PC-3 (cell line): ENCODE measurements at regions not wholly inside any gene's neighbourhood (a gene's known extent, or its start where the extent isn't known, plus 50 kb on each side); places are given as distances from the start of the nearest gene placed in this dataset.

ENCODE experiments used
- ATAC-seq: fragments of 200-7000 bp; cut with Tn5 transposase; 2 replicates; pipeline ENCODE4 v1.9.1; 2020; ENCODE audit warnings: mild to moderate bottlenecking, moderate library complexity
- BruUV-seq: library from RNA; stranded (reverse); fragments of 400-500 nt; replicated peaks from 2 replicates; lab custom pipeline; 2021; lab: Mats Ljungman, UMichigan
- CTCF ChIA-PET: fragments of 300-600 bp; sonication (Branson Sonifier 250); formaldehyde crosslinking; loops from one replicate; lab custom pipeline; 2022; ENCODE audit warnings: antibody characterized with exemption; lab: Charles Lee
- POLR2A ChIA-PET: fragments of 300-600 bp; sonication (Branson Sonifier 250); formaldehyde crosslinking; loops from one replicate; lab custom pipeline; 2022; ENCODE audit warnings: antibody characterized with exemption; ENCODE audit not compliant: unreplicated experiment; lab: Charles Lee
- DNase-seq: peaks from one replicate; pipeline ENCODE4 v3.0.0-alpha.2; 2015
- H2AFZ ChIP-seq: fragments of 300-600 bp; sonication (generic); 2 replicates; pipeline ENCODE4 v1.6.0; 2016; ENCODE audit warnings: antibody characterized with exemption, low read length
- H3F3A ChIP-seq: fragments of 300-600 bp; sonication (generic); one replicate; pipeline ENCODE4 v1.6.0; 2017; ENCODE audit warnings: antibody characterized with exemption, low read length, control low read depth, mild to moderate bottlenecking; ENCODE audit not compliant: unreplicated experiment
- H3K27ac ChIP-seq: fragments of 300-600 bp; sonication (generic); 2 replicates; pipeline ENCODE4 v1.5.1; 2016; ENCODE audit warnings: mild to moderate bottlenecking, low read length
- H3K27me3 ChIP-seq: fragments of 300-600 bp; sonication (generic); 2 replicates; pipeline ENCODE4 v1.6.1; 2016; ENCODE audit warnings: low read length, mixed read lengths
- H3K36me3 ChIP-seq: fragments of 300-600 bp; sonication (generic); 2 replicates; pipeline ENCODE4 v1.6.1; 2016; ENCODE audit warnings: low read depth, mixed run types, low read length, mixed read lengths
- H3K4me1 ChIP-seq: fragments of 300-600 bp; sonication (generic); 2 replicates; pipeline ENCODE4 v1.5.1; 2016; ENCODE audit warnings: low read length; ENCODE audit not compliant: insufficient read depth
- H3K4me2 ChIP-seq: fragments of 300-600 bp; sonication (generic); 2 replicates; pipeline ENCODE4 v1.6.0; 2016; ENCODE audit warnings: low read length
- H3K4me3 ChIP-seq: fragments of 300-600 bp; sonication (generic); 2 replicates; pipeline ENCODE4 v1.5.1; 2016; ENCODE audit warnings: mild to moderate bottlenecking, low read length, mixed read lengths
- H3K79me2 ChIP-seq: fragments of 300-600 bp; sonication (generic); 2 replicates; pipeline ENCODE4 v1.6.1; 2017; ENCODE audit warnings: low read length, mixed read lengths
- H3K9ac ChIP-seq: fragments of 300-600 bp; sonication (generic); 2 replicates; pipeline ENCODE4 v1.6.0; 2016; ENCODE audit warnings: mild to moderate bottlenecking, low read length
- H3K9me2 ChIP-seq: fragments of 300-600 bp; sonication (generic); replicated peaks from 2 replicates; pipeline ENCODE4 v1.6.1; 2016; ENCODE audit warnings: mixed run types, low read length, mixed read lengths
- H3K9me3 ChIP-seq: fragments of 300-600 bp; sonication (generic); 2 replicates; pipeline ENCODE4 v1.6.1; 2016; ENCODE audit warnings: low read length, mixed read lengths
- H4K20me1 ChIP-seq: fragments of 300-600 bp; sonication (generic); 2 replicates; pipeline ENCODE4 v1.6.1; 2016; ENCODE audit warnings: low read length, mixed read lengths
- EZH2 ChIP-seq: fragments of 300-600 bp; sonication (generic); IDR thresholded peaks from one replicate; pipeline ENCODE4 v1.6.1; 2017; ENCODE audit warnings: antibody characterized with exemption, mild to moderate bottlenecking, low read length; ENCODE audit not compliant: unreplicated experiment
- EZH2phosphoT487 ChIP-seq: fragments of 300-600 bp; sonication (generic); IDR thresholded peaks from 2 replicates; pipeline ENCODE4 v1.6.1; 2018; ENCODE audit warnings: mild to moderate bottlenecking, antibody characterized with exemption, low read length, borderline replicate concordance
- intact Hi-C: fragments of 100-400 bp; cut with micrococcal nuclease; formaldehyde crosslinking; loops from 2 replicates; pipeline ENCODE4 v1.9.0; 2023
- TF ChIP-seq, protein P1 (sequence below): fragments of 300-600 bp; sonication (generic); conservative IDR thresholded peaks from 2 replicates; pipeline ENCODE4 v1.5.1; 2017; ENCODE audit warnings: antibody characterized with exemption, low read depth, mild to moderate bottlenecking, low read length

DNA sequence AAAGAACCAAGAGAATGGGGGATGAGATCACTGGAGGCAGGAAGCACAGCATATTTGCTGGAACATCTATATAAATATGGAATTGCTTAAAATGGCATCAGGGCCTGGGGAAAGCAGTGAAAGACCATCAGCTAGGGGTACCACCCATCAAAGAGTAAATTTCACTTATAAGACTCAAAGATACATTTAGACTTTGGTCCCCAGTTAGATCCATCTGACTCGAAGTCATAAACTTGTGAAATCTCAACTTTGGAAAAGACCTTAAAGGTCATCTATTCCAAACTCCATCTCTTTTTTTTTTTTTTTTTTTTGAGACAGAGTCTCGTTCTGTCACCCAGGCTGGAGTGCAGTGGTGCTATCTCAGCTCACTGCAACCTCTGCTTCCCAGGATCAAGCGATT lies 109.8 kb downstream of the UNC5CL start:
- ATAC-seq (no peak), DNase-seq (no peak)
- TF ChIP-seq, protein P1, sequence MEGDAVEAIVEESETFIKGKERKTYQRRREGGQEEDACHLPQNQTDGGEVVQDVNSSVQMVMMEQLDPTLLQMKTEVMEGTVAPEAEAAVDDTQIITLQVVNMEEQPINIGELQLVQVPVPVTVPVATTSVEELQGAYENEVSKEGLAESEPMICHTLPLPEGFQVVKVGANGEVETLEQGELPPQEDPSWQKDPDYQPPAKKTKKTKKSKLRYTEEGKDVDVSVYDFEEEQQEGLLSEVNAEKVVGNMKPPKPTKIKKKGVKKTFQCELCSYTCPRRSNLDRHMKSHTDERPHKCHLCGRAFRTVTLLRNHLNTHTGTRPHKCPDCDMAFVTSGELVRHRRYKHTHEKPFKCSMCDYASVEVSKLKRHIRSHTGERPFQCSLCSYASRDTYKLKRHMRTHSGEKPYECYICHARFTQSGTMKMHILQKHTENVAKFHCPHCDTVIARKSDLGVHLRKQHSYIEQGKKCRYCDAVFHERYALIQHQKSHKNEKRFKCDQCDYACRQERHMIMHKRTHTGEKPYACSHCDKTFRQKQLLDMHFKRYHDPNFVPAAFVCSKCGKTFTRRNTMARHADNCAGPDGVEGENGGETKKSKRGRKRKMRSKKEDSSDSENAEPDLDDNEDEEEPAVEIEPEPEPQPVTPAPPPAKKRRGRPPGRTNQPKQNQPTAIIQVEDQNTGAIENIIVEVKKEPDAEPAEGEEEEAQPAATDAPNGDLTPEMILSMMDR: no peak
- TF ChIP-seq EZH2phosphoT487: no peak
- CTCF ChIA-PET: no interaction called here
- no TSS peak for BruUV-seq
- Histone ChIP-seq H2AFZ (no peak overlapping the region), H3K9ac (no peak overlapping the region), H4K20me1 (no peaks in the 10 kb centered on the region), H3K27me3 (no peaks in the 10 kb centered on the region), H3K79me2 (no peaks in the 10 kb centered on the region), H3K36me3 (no peaks in the 10 kb centered on the region), H3K4me3 (no peak overlapping the region), H3K4me2 (no peak overlapping the region), H3K9me2 (no peaks in the 10 kb centered on the region), H3K9me3 (no peaks in the 10 kb centered on the region), H3K4me1 (peaks cover 13% of the 10 kb centered on the region), H3F3A (no peaks in the 10 kb centered on the region), H3K27ac (no peak overlapping the region)
- intact Hi-C loops: no loop called here
- POLR2A ChIA-PET: no interaction called here

DNA sequence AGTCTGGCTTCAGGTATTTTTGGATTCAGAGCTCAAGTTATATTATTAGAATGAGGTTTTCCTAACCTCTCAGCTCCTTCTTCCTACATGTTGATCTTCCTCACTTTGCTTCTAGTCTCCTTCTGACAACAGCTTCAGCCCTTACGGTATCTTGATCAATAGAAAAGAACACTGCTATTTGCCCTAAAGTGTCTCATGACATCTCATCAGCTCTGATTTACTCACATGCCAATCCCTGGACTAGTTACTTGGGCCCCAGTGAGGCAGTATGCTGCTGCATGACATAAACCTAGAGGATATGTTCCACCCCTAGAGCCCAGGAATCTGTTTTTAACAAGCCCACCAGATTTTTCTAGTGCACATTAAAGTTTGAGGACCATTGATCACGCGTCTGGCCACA lies 110.3 kb downstream of the UNC5CL start:
- CTCF ChIA-PET: no interaction called here

DNA sequence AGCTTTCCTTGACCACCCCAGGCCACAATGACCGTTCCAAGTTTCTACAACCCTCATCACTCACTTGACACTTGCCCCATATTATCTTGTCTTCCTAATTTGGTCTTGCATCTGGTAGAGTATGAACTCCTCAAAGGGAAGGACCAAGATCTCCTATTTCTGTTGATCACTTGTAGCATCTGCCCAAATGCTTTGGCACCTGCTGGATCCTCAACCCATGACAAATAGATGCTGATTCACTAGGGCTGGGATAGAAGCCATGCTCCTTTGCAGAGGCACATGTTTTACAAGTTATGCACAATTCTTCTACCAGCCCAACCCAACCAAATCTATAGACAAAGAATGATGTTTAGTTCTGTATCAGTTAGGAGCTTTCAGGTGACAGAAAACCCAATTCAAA lies 110.7 kb downstream of the UNC5CL start:
- CTCF ChIA-PET: no interaction called here
- ATAC-seq: no peak

More for the DNA sequence above, 110.3 kb downstream of the UNC5CL start:
- Histone ChIP-seq H3K9ac (no peak overlapping the region), H3K4me2 (no peak overlapping the region), H2AFZ (no peak overlapping the region), H3K36me3 (no peaks in the 10 kb centered on the region), H3K4me3 (no peak overlapping the region), H3K9me2 (no peaks in the 10 kb centered on the region), H3K27me3 (no peaks in the 10 kb centered on the region), H3K4me1 (peaks cover 13% of the 10 kb centered on the region), H3F3A (no peaks in the 10 kb centered on the region), H3K9me3 (no peaks in the 10 kb centered on the region), H4K20me1 (no peaks in the 10 kb centered on the region), H3K79me2 (no peaks in the 10 kb centered on the region), H3K27ac (no peak overlapping the region)
- TF ChIP-seq EZH2 (no peak), EZH2phosphoT487 (no peak)
- TF ChIP-seq, protein P1: no peak
- no TSS peak for BruUV-seq
- intact Hi-C loops: no loop called here
- POLR2A ChIA-PET: no interaction called here
- DNase-seq (no peak), ATAC-seq (no peak)

More for the DNA sequence above, 110.7 kb downstream of the UNC5CL start:
- POLR2A ChIA-PET: no interaction called here
- Histone ChIP-seq H3K9me3 (no peaks in the 10 kb centered on the region), H3K9ac (no peak overlapping the region), H3K27me3 (no peaks in the 10 kb centered on the region), H3K9me2 (no peaks in the 10 kb centered on the region), H3K79me2 (no peaks in the 10 kb centered on the region), H3K27ac (no peak overlapping the region), H2AFZ (no peak overlapping the region), H4K20me1 (no peaks in the 10 kb centered on the region), H3K4me2 (no peak overlapping the region), H3K36me3 (no peaks in the 10 kb centered on the region), H3K4me1 (peaks cover 13% of the 10 kb centered on the region), H3K4me3 (no peak overlapping the region), H3F3A (no peaks in the 10 kb centered on the region)
- DNase-seq: no peak
- intact Hi-C loops: no loop called here
- BruUV-seq: no TSS peak
- TF ChIP-seq EZH2 (no peak), EZH2phosphoT487 (no peak)
- TF ChIP-seq, protein P1: no peak
